ENCODE measurements at regions not wholly inside any gene's neighbourhood (a gene's known extent, or its start where the extent isn't known, plus 50 kb on each side); places are given as distances from the start of the nearest gene placed in this dataset.

DNA sequence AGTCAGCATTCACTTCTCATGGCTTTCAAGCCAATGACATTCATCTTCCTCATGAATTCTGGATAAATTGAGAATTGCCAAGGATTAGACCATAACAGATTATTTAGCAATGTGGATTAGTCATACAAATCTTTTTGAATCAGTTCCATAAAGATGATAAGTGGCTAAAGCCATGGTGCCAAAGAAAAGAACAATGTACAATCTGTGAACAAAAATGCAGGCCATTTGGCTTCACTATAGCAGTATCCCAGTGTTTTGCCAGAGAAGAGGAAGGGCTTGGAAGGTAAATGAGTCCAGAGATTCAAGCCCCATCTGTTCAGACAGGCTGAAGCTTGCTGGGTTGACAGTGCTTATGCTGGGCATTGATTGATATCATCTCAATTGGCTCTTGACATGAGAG lies 376.4 kb upstream of the LRRC7 start:
- Mint-ChIP-seq H3K4me1 (no peaks in the 10 kb centered on the region), H3K36me3 (no peaks in the 10 kb centered on the region), H3K27ac (no peak overlapping the region), H3K27me3 (ENCODE audit: low read depth) (no peaks in the 10 kb centered on the region), H3K9me3 (no peaks in the 10 kb centered on the region), H3K4me3 (no peak overlapping the region)
- DNase-seq (ENCODE audit: low spot score in 2 of 2, unreplicated experiment in 2 of 2) = no peak
- TF ChIP-seq, protein P1, sequence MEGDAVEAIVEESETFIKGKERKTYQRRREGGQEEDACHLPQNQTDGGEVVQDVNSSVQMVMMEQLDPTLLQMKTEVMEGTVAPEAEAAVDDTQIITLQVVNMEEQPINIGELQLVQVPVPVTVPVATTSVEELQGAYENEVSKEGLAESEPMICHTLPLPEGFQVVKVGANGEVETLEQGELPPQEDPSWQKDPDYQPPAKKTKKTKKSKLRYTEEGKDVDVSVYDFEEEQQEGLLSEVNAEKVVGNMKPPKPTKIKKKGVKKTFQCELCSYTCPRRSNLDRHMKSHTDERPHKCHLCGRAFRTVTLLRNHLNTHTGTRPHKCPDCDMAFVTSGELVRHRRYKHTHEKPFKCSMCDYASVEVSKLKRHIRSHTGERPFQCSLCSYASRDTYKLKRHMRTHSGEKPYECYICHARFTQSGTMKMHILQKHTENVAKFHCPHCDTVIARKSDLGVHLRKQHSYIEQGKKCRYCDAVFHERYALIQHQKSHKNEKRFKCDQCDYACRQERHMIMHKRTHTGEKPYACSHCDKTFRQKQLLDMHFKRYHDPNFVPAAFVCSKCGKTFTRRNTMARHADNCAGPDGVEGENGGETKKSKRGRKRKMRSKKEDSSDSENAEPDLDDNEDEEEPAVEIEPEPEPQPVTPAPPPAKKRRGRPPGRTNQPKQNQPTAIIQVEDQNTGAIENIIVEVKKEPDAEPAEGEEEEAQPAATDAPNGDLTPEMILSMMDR (IDR thresholded peaks at IDR 0.05; ENCODE audit: unreplicated experiment) = no peak

DNA sequence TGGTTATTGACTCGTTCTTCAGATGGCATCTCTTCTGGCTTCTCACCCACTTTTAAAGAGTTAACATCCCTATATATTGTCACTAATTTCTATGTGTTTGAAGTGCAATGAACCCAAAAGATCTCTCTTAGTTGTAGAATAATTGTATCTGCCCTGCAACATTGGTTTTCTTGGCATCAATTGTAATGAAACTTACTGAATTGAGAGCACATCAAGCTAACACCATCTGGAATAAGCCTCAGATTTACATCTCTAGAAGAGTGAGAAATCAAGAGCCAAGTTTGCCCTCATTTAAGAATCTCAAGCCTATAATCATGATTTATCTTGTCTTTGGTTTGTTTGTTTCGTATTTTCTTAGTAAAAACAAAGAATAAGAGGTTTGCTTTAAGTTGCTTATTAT lies 372.6 kb upstream of the LRRC7 start:
- Mint-ChIP-seq H3K27ac (no peak overlapping the region), H3K36me3 (no peaks in the 10 kb centered on the region), H3K4me3 (no peak overlapping the region), H3K27me3 (ENCODE audit: low read depth) (no peaks in the 10 kb centered on the region), H3K9me3 (no peaks in the 10 kb centered on the region), H3K4me1 (no peaks in the 10 kb centered on the region)
- TF ChIP-seq, protein P1 (IDR thresholded peaks at IDR 0.05; ENCODE audit: unreplicated experiment) = no peak
- DNase-seq (ENCODE audit: low spot score in 2 of 2, unreplicated experiment in 2 of 2) = no peak

DNA sequence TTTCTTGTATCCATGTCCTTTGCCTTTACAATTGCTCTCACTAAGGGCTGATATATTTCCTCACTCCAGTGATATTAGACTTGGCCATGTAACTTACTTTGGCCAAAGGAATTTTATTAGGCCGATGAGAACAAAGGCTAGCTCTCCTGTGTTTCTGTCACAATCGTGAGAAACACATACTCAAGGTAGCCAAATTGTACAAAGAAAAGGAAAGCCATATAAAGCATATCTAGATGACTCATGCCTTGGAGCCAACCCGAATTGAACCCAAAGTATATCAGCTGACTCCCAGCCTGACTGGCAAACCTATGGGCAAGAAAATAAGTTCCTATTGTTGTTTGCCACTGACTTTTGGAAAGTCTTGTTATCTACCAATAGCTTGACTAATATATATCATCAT lies 371.7 kb upstream of the LRRC7 start:
- no peak overlapping the region for H3K27ac Mint-ChIP-seq
- no peak for DNase-seq (ENCODE audit: low spot score in 2 of 2, unreplicated experiment in 2 of 2)
- H3K9me3 Mint-ChIP-seq = no peaks in the 10 kb centered on the region
- H3K36me3 Mint-ChIP-seq = no peaks in the 10 kb centered on the region
- no peak overlapping the region for H3K4me3 Mint-ChIP-seq
- peaks cover 1% of the 10 kb centered on the region for H3K27me3 Mint-ChIP-seq (ENCODE audit: low read depth)
- TF ChIP-seq, protein P1 (IDR thresholded peaks at IDR 0.05; ENCODE audit: unreplicated experiment) = no peak
- H3K4me1 Mint-ChIP-seq = no peaks in the 10 kb centered on the region

DNA sequence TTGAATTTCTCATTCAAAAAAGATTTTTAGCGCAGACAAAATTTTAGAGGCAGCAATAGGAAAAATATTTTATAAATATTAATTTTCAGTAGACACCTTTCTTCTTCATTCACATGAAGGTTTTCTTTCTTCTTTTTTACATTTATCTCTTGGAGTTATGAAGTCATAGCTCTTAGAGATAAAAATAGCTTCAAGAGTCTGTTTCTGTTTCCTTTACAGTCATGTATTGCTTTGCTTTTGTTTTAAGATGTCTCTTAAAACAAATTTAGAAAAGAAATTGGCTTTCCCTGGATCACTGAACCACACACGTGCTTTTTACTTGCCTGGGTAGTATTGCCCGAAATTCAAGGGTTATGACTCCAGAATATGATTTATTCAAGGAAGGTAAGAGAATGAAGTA lies 369.9 kb upstream of the LRRC7 start:
- peaks cover 1% of the 10 kb centered on the region for H3K27me3 Mint-ChIP-seq (ENCODE audit: low read depth)
- TF ChIP-seq, protein P1 (IDR thresholded peaks at IDR 0.05; ENCODE audit: unreplicated experiment) = no peak
- no peak overlapping the region for H3K4me3 Mint-ChIP-seq
- H3K9me3 Mint-ChIP-seq = no peaks in the 10 kb centered on the region
- no peak for DNase-seq (ENCODE audit: low spot score in 2 of 2, unreplicated experiment in 2 of 2)
- H3K27ac Mint-ChIP-seq = no peak overlapping the region
- no peaks in the 10 kb centered on the region for H3K4me1 Mint-ChIP-seq
- H3K36me3 Mint-ChIP-seq = no peaks in the 10 kb centered on the region

DNA sequence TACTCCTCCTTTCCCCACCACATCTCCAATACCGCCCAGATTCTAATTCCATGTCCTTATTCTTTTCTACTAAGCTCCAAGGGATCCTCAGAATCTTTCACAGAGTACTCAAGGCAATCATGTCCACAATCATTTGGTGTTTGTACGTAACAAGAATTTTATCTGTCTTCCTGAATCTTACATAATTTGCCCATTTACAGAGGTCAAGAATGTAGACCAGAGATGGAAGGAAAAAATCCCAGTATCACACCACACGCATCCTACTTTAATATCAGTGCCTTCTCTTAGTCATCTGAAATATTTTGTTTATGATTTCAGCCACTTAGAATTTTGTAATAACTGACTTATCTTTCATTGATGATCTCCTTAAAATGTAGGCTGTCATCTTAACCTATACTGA lies 366.0 kb upstream of the LRRC7 start:
- no peaks in the 10 kb centered on the region for H3K36me3 Mint-ChIP-seq

More for the DNA sequence above, 366.0 kb upstream of the LRRC7 start:
- Mint-ChIP-seq H3K9me3 (peaks cover 14% of the 10 kb centered on the region), H3K4me3 (no peak overlapping the region), H3K4me1 (no peaks in the 10 kb centered on the region), H3K27ac (no peak overlapping the region), H3K27me3 (ENCODE audit: low read depth) (peaks cover 1% of the 10 kb centered on the region)
- TF ChIP-seq, protein P1 (IDR thresholded peaks at IDR 0.05; ENCODE audit: unreplicated experiment) = no peak
- no peak for DNase-seq (ENCODE audit: low spot score in 2 of 2, unreplicated experiment in 2 of 2)

Measured in mesothelial cell of epicardium (in vitro differentiated cells).